H1 (cell line): ENCODE measurements at regions not wholly inside any gene's neighbourhood (a gene's known extent, or its start where the extent isn't known, plus 50 kb on each side); places are given as distances from the start of the nearest gene placed in this dataset.

Experiments used
- CTCF ChIA-PET: fragments of 300-600 bp; sonication (Branson Sonifier 250); formaldehyde crosslinking; loops from one replicate; lab custom pipeline; 2021; ENCODE audit not compliant: partially characterized antibody; lab: Charles Lee
- POLR2A ChIA-PET: fragments of 300-600 bp; sonication (Branson Sonifier 250); formaldehyde crosslinking; loops from one replicate; lab custom pipeline; 2021; ENCODE audit warnings: inconsistent platforms; ENCODE audit not compliant: partially characterized antibody; lab: Charles Lee
- DNase-seq, 2 experiments: peaks; one replicate each; pipeline versions ENCODE4 v3.0.0 to v3.0.0-alpha.2; 2010 to 2022; ENCODE audit warnings: low spot score in 2 of 2, low read depth in 1 of 2, mixed read lengths in 1 of 2
- FAIRE-seq: peaks from 2 replicates; lab custom pipeline; 2011; peaks lifted over from hg19 to GRCh38; lab: Jason Lieb, UNC
- H2AFZ ChIP-seq: 2 replicates; pipeline ENCODE4 v1.8.1; 2012; ENCODE audit warnings: low read length, inconsistent platforms
- H2AK5ac ChIP-seq: 2 replicates; pipeline ENCODE4 v1.6.1; 2013; ENCODE audit warnings: low read depth, low read length
- H2BK120ac ChIP-seq: replicated peaks from 2 replicates; pipeline ENCODE3; 2013; ENCODE audit warnings: low read depth, low read length, inconsistent platforms
- H2BK12ac ChIP-seq: 2 replicates; pipeline ENCODE4 v1.6.1; 2013; ENCODE audit warnings: low read depth, low read length
- H2BK15ac ChIP-seq: 2 replicates; pipeline ENCODE4 v1.6.1; 2013; ENCODE audit warnings: low read length
- H2BK20ac ChIP-seq: 2 replicates; pipeline ENCODE4 v1.6.1; 2013; ENCODE audit warnings: low read length
- H2BK5ac ChIP-seq: 2 replicates; pipeline ENCODE4 v1.6.1; 2013; ENCODE audit warnings: low read depth, low read length
- H3K14ac ChIP-seq: 2 replicates; pipeline ENCODE4 v1.6.1; 2013; ENCODE audit warnings: inconsistent platforms; ENCODE audit not compliant: insufficient read length
- H3K18ac ChIP-seq: 2 replicates; pipeline ENCODE4 v1.6.1; 2013; ENCODE audit warnings: low read length; ENCODE audit errors: extremely low read depth
- H3K23ac ChIP-seq: 2 replicates; pipeline ENCODE4 v1.6.1; 2013; ENCODE audit warnings: inconsistent platforms; ENCODE audit not compliant: insufficient read length
- H3K23me2 ChIP-seq: 2 replicates; pipeline ENCODE4 v1.6.1; 2013; ENCODE audit warnings: low read depth, low read length
- H3K27ac ChIP-seq: 2 replicates; pipeline ENCODE4 v1.6.1; 2011; ENCODE audit warnings: low read depth, low read length, inconsistent platforms
- H3K27me3 ChIP-seq, 4 experiments: replicated peaks in 1 of 4; 1 replicate in 1 of 4; 2 replicates in 3 of 4; pipeline versions ENCODE4 v1.6.1 to v1.8.1; 2011 to 2013; ENCODE audit warnings: low read length in 3 of 4, mild to moderate bottlenecking in 3 of 4, inconsistent platforms in 2 of 4, mixed read lengths in 2 of 4, moderate library complexity in 1 of 4; ENCODE audit not compliant: control insufficient read depth in 3 of 4, insufficient read depth in 3 of 4; ENCODE audit errors: extremely low read depth in 1 of 4
- H3K36me3 ChIP-seq, 4 experiments: 2 replicates each; pipeline versions ENCODE4 v1.6.1 to v1.8.1; 2011 to 2013; ENCODE audit warnings: mild to moderate bottlenecking in 4 of 4, low read length in 3 of 4, moderate library complexity in 2 of 4, control low read depth in 1 of 4, inconsistent platforms in 1 of 4; ENCODE audit not compliant: insufficient read depth in 4 of 4, control insufficient read depth in 2 of 4
- H3K4ac ChIP-seq: replicated peaks from 2 replicates; pipeline ENCODE3; 2013; ENCODE audit warnings: low read length, low read depth, mixed read lengths, inconsistent platforms; ENCODE audit not compliant: insufficient read length
- H3K4me1 ChIP-seq, 4 experiments: replicated peaks in 1 of 4; 1 replicate in 1 of 4; 2 replicates in 3 of 4; pipeline versions ENCODE4 v1.6.1 to v1.8.1; 2011 to 2013; ENCODE audit warnings: low read length in 3 of 4, inconsistent platforms in 2 of 4, mixed read lengths in 1 of 4; ENCODE audit not compliant: insufficient read depth in 4 of 4, control insufficient read depth in 3 of 4
- H3K4me2 ChIP-seq, 2 experiments: 2 replicates each; pipeline versions ENCODE4 v1.6.1 to v1.8.1; 2011 to 2013; ENCODE audit warnings: low read depth in 2 of 2, low read length in 2 of 2, control low read depth in 1 of 2, inconsistent platforms in 1 of 2, mild to moderate bottlenecking in 1 of 2; ENCODE audit not compliant: insufficient read depth in 1 of 2
- H3K4me3 ChIP-seq, 4 experiments: fragments of 200-600, 300-600 bp in 1 of 4; sonication (generic), shearing (Covaris generic), sonication (Bioruptor Twin) in 1 of 4; 2 replicates each; pipeline versions ENCODE4 v1.5.1 to v1.8.1; 2011 to 2016; ENCODE audit warnings: low read length in 4 of 4, low read depth in 3 of 4, control low read depth in 2 of 4, inconsistent platforms in 2 of 4, mild to moderate bottlenecking in 2 of 4, mixed read lengths in 1 of 4, moderate library complexity in 1 of 4; ENCODE audit not compliant: insufficient read depth in 2 of 4; ENCODE audit errors: extremely low read depth in 1 of 4
- H3K56ac ChIP-seq: replicated peaks from 2 replicates; pipeline ENCODE3; 2013; ENCODE audit warnings: low read depth, mild to moderate bottlenecking, mixed read lengths, low read length, inconsistent platforms; ENCODE audit not compliant: insufficient read length
- H3K79me1 ChIP-seq: 2 replicates; pipeline ENCODE4 v1.6.1; 2013; ENCODE audit warnings: low read depth, low read length, control low read depth
- H3K79me2 ChIP-seq, 2 experiments: 2 replicates each; pipeline versions ENCODE4 v1.6.1 to v1.8.1; 2012 to 2013; ENCODE audit warnings: low read length in 2 of 2, mild to moderate bottlenecking in 2 of 2, inconsistent platforms in 1 of 2; ENCODE audit not compliant: insufficient read depth in 2 of 2, control insufficient read depth in 1 of 2
- H3K9ac ChIP-seq, 4 experiments: replicated peaks in 1 of 4; 1 replicate in 1 of 4; 2 replicates in 3 of 4; pipeline versions ENCODE4 v1.6.1 to v1.8.1; 2011 to 2013; ENCODE audit warnings: low read depth in 3 of 4, low read length in 3 of 4, control low read depth in 2 of 4, mild to moderate bottlenecking in 2 of 4, moderate library complexity in 2 of 4, inconsistent platforms in 1 of 4; ENCODE audit errors: extremely low read depth in 1 of 4
- H3K9me3 ChIP-seq, 2 experiments: 2 replicates each; pipeline versions ENCODE4 v1.6.1 to v1.8.1; 2012 to 2013; ENCODE audit warnings: mild to moderate bottlenecking in 2 of 2, moderate library complexity in 2 of 2, control low read depth in 1 of 2, inconsistent platforms in 1 of 2, low read depth in 1 of 2, low read length in 1 of 2, mixed read lengths in 1 of 2; ENCODE audit not compliant: insufficient read depth in 2 of 2
- H4K20me1 ChIP-seq, 2 experiments: replicated peaks in 1 of 2; 2 replicates each; pipeline versions ENCODE3 to v1.8.1; 2011 to 2013; ENCODE audit warnings: inconsistent platforms in 2 of 2, low read length in 2 of 2, mild to moderate bottlenecking in 1 of 2; ENCODE audit not compliant: insufficient read depth in 2 of 2, control insufficient read depth in 1 of 2
- H4K5ac ChIP-seq: 2 replicates; pipeline ENCODE4 v1.6.1; 2013; ENCODE audit warnings: low read length, low read depth, mixed read lengths, inconsistent platforms; ENCODE audit not compliant: insufficient read length
- H4K8ac ChIP-seq: 2 replicates; pipeline ENCODE4 v1.8.0; 2013; ENCODE audit warnings: mild to moderate bottlenecking, moderate library complexity, low read length, inconsistent platforms; ENCODE audit not compliant: insufficient read depth; ENCODE audit errors: extremely low read depth
- H4K91ac ChIP-seq: replicated peaks from 2 replicates; pipeline ENCODE3; 2013; ENCODE audit warnings: low read length, mixed read lengths, inconsistent platforms; ENCODE audit not compliant: insufficient read length
- CHD1 ChIP-seq: IDR thresholded peaks from 2 replicates; pipeline ENCODE4 v1.6.1; 2012; ENCODE audit warnings: low read depth, low read length, improper control_type of control experiment
- EP300 ChIP-seq, 2 experiments: IDR thresholded peaks; 1 replicate in 1 of 2; 2 replicates in 1 of 2; pipeline ENCODE4 v1.6.1; 2011 to 2012; ENCODE audit warnings: low read depth in 2 of 2, low read length in 2 of 2, mild to moderate bottlenecking in 2 of 2, borderline replicate concordance in 1 of 2, inconsistent platforms in 1 of 2, moderate library complexity in 1 of 2
- EZH2 ChIP-seq: fragments of 200-600 bp; sonication (generic); IDR thresholded peaks from 2 replicates; pipeline ENCODE4 v1.7.1; 2012; ENCODE audit warnings: low read depth, mild to moderate bottlenecking, moderate library complexity, low read length, inconsistent platforms; ENCODE audit not compliant: severe bottlenecking
- TAF7 ChIP-seq: optimal IDR thresholded peaks from 2 replicates; pipeline ENCODE3; 2011; ENCODE audit warnings: low read depth, mild to moderate bottlenecking, inconsistent platforms, low read length, moderate library complexity, borderline replicate concordance
- WGBS, 2 experiments: shearing (Covaris generic) in 1 of 2; methylation state at CpG; one replicate each; pipeline versions ENCODE4 v1.1.6 to v1.1.7; 2013 to 2015; ENCODE audit warnings: low lambda C conversion rate in 2 of 2, mixed read lengths in 2 of 2, inconsistent platforms in 1 of 2, low coverage in 1 of 2, missing lambda C conversion rate in 1 of 2; ENCODE audit not compliant: insufficient replicate concordance in 2 of 2, insufficient coverage in 1 of 2, insufficient read length in 1 of 2; ENCODE audit errors: extremely low coverage in 1 of 2, missing lambda C conversion rate in 1 of 2; 5-methylcytosine and 5-hydroxymethylcytosine counted together

- Histone ChIP-seq H3K14ac (no peak overlapping the region), H3K27ac (no peak overlapping the region), H3K9ac (no peak overlapping the region), H3K56ac (no peak overlapping the region), H3K79me1 (no peaks in the 10 kb centered on the region), H3K27me3 (no peaks in the 10 kb centered on the region), H3K18ac (no peak overlapping the region), H3K4ac (no peak overlapping the region), H4K91ac (no peak overlapping the region), H2BK5ac (no peak overlapping the region), H4K5ac (no peak overlapping the region), H3K9me3 (no peaks in the 10 kb centered on the region), H3K79me2 (no peaks in the 10 kb centered on the region), H4K8ac (no peak overlapping the region), H3K4me3 (no peak overlapping the region), H3K36me3 (no peaks in the 10 kb centered on the region), H3K4me2 (no peak overlapping the region), H2AK5ac (no peak overlapping the region), H3K23ac (no peak overlapping the region), H3K4me1 (no peaks in the 10 kb centered on the region), H2BK12ac (no peak overlapping the region), H2BK120ac (no peak overlapping the region), H3K23me2 (no peaks in the 10 kb centered on the region), H2BK20ac (no peak overlapping the region), H2AFZ (no peak overlapping the region), H2BK15ac (no peak overlapping the region), H4K20me1 (no peaks in the 10 kb centered on the region)
- WGBS, 2 experiments, result 100% methylated on average over 3 of the region's 3 CpGs; no CpG with 5 or more reads in 1 of the 2 experiments
- TF ChIP-seq TAF7 (no peak), CHD1 (no peak), EP300 (IDR thresholded peaks at IDR 0.05; ENCODE audit: borderline replicate concordance in 1 of 2, low read depth in 2 of 2, low read length in 2 of 2) (no peak), EZH2 (no peak)
- DNase-seq (no peak), FAIRE-seq (no peak)
- CTCF ChIA-PET, result no interaction called here
- POLR2A ChIA-PET, result no interaction called here
Measured at GRCh38 chr3:159029306-159030026, 227.6 kb downstream of the MFSD1 start.
